Dermis blood vessel endothelial cell (primary cell): ENCODE measurements at regions not wholly inside any gene's neighbourhood (a gene's known extent, or its start where the extent isn't known, plus 50 kb on each side); places are given as distances from the start of the nearest gene placed in this dataset.
A peak's percentile ranks its signal among the peaks of the same experiment; 100 is the strongest.
"Not testable (repeated sequence)": the region's sequence is repeated elsewhere in the genome, so short reads cannot be mapped to it uniquely, and the experiment has no call there.

ENCODE experiments used
- DNase-seq: peaks from one replicate; pipeline ENCODE4 v3.0.0; 2010

- no peak for DNase-seq
These were observed 197.2 kb downstream of the VGLL3 start for GRCh38 chr3:86793786-86794185.

GRCh38 chr3:86792316-86792715 is 198.6 kb downstream of the VGLL3 start:
- DNase-seq, result no peak

GRCh38 chr3:86790884-86791549 is 199.9 kb downstream of the VGLL3 start:
- DNase-seq, result no peak

GRCh38 chr3:86788371-86788770 is 202.6 kb downstream of the VGLL3 start:
- no peak for DNase-seq

GRCh38 chr3:86787091-86787490 is 203.9 kb downstream of the VGLL3 start:
- DNase-seq, result no peak

- DNase-seq, result no peak
These were observed 205.6 kb downstream of the VGLL3 start for GRCh38 chr3:86785386-86785785.

- no peak for DNase-seq
These were observed 208.1 kb downstream of the VGLL3 start for GRCh38 chr3:86782866-86783265.

GRCh38 chr3:86782286-86782685 is 208.7 kb downstream of the VGLL3 start:
- DNase-seq, result no peak

- peak; percentile 38 for DNase-seq
These were observed 216.8 kb downstream of the VGLL3 start for GRCh38 chr3:86774082-86774691.

- no peak for DNase-seq
These were observed 218.2 kb downstream of the VGLL3 start for GRCh38 chr3:86772699-86773098.

GRCh38 chr3:86771741-86772512 is 219.0 kb downstream of the VGLL3 start:
- no peak for DNase-seq

- DNase-seq, result no peak
These were observed 224.6 kb downstream of the VGLL3 start for GRCh38 chr3:86766331-86766730.

GRCh38 chr3:86757322-86758179 is 233.4 kb downstream of the VGLL3 start:
- DNase-seq, result not testable (repeated sequence)

GRCh38 chr3:86748015-86748414 is 242.9 kb downstream of the VGLL3 start:
- DNase-seq, result no peak

GRCh38 chr3:86744051-86744450 is 246.9 kb downstream of the VGLL3 start:
- no peak for DNase-seq

GRCh38 chr3:86743233-86743632 is 247.7 kb downstream of the VGLL3 start:
- DNase-seq, result no peak

- DNase-seq, result no peak
These were observed 250.2 kb downstream of the VGLL3 start for GRCh38 chr3:86740751-86741150.

- DNase-seq, result no peak
These were observed 251.7 kb downstream of the VGLL3 start for GRCh38 chr3:86739244-86739643.

- no peak for DNase-seq
These were observed 252.3 kb downstream of the VGLL3 start for GRCh38 chr3:86738684-86739083.

GRCh38 chr3:86737517-86737916 is 253.4 kb downstream of the VGLL3 start:
- DNase-seq, result no peak

GRCh38 chr3:86733257-86733656 is 257.7 kb downstream of the VGLL3 start:
- no peak for DNase-seq

- no peak for DNase-seq
These were observed 259.4 kb downstream of the VGLL3 start for GRCh38 chr3:86731501-86731901.

GRCh38 chr3:86723433-86723832 is 267.5 kb downstream of the VGLL3 start:
- DNase-seq, result no peak
